ENCODE measurements at regions not wholly inside any gene's neighbourhood (a gene's known extent, or its start where the extent isn't known, plus 50 kb on each side); places are given as distances from the start of the nearest gene placed in this dataset.

DNA sequence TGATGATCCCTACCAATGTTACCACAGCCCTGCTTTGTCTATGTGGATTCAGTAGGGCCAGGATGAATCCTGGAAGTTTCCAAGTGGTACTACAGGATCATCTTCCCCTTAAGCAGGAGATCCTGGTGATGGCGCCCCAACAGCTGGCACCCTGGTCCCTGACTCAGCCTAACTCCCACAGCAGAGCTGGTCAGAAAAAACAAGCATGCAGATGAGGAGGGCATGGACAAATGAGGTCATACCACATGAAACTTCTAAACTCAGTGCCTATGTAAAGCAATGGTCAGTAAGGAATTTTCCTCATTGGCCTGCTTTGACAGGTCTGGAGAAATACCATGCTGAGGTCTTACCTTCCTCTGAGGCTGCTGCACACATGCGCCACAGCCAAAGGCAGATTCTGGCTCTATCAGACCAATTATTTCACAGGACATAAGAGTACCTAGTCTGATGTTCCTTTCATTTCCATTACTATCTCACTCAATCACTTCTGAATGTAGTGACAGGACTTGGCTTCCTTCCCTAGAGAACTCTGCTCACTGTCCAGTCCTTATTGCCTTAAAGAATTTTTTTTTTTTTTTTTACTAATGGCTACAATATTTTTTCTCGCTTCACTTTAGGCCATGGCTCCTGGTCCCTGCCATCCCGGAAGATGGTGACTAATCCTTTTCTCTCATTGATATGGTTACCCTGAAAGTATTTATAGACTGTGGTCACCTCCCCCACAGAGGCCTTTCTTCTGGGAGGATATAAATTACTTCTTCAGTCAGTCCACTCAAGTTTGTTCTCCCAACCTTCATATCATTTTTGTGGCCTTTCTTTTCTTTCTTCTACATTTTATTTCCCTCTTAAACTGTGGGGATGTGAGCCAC, 525.2 kb upstream of the PSMD7 start:
- TF ChIP-seq, protein P1, sequence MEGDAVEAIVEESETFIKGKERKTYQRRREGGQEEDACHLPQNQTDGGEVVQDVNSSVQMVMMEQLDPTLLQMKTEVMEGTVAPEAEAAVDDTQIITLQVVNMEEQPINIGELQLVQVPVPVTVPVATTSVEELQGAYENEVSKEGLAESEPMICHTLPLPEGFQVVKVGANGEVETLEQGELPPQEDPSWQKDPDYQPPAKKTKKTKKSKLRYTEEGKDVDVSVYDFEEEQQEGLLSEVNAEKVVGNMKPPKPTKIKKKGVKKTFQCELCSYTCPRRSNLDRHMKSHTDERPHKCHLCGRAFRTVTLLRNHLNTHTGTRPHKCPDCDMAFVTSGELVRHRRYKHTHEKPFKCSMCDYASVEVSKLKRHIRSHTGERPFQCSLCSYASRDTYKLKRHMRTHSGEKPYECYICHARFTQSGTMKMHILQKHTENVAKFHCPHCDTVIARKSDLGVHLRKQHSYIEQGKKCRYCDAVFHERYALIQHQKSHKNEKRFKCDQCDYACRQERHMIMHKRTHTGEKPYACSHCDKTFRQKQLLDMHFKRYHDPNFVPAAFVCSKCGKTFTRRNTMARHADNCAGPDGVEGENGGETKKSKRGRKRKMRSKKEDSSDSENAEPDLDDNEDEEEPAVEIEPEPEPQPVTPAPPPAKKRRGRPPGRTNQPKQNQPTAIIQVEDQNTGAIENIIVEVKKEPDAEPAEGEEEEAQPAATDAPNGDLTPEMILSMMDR (IDR thresholded peaks at IDR 0.05; ENCODE audit: low read length) = no peak
- no peak for TF ChIP-seq EZH2 (IDR thresholded peaks at IDR 0.05; ENCODE audit: borderline replicate concordance, low read length)
